Panc1 (cell line): ENCODE measurements at regions not wholly inside any gene's neighbourhood (a gene's known extent, or its start where the extent isn't known, plus 50 kb on each side); places are given as distances from the start of the nearest gene placed in this dataset.

Experiments
- ATAC-seq: fragments of 200-7000 bp; cut with Tn5 transposase; 2 replicates; pipeline ENCODE4 v1.9.1; 2020; ENCODE audit warnings: mild to moderate bottlenecking, moderate library complexity
- BruUV-seq: library from RNA; stranded (reverse); fragments of 400-500 nt; replicated peaks from 2 replicates; lab custom pipeline; 2021; lab: Mats Ljungman, UMichigan
- CTCF ChIA-PET: fragments of 300-600 bp; sonication (Branson Sonifier 250); formaldehyde crosslinking; loops from one replicate; lab custom pipeline; 2022; ENCODE audit warnings: antibody characterized with exemption; lab: Charles Lee
- POLR2A ChIA-PET: fragments of 300-600 bp; sonication (Branson Sonifier 250); formaldehyde crosslinking; loops from one replicate; lab custom pipeline; 2022; ENCODE audit warnings: antibody characterized with exemption; lab: Charles Lee
- DNase-seq: peaks from one replicate; pipeline ENCODE4 v3.0.0-alpha.2; 2010; ENCODE audit warnings: low read depth, low spot score
- H3K27ac ChIP-seq: 2 replicates; pipeline ENCODE4 v1.5.1; 2011; ENCODE audit warnings: mild to moderate bottlenecking, low read length, inconsistent platforms
- H3K27me3 ChIP-seq: fragments of 200-500 bp; sonication (Bioruptor generic); 2 replicates; pipeline ENCODE4 v1.6.0; 2014; ENCODE audit warnings: low read length, inconsistent platforms; ENCODE audit not compliant: control insufficient read depth, insufficient read depth
- H3K36me3 ChIP-seq: fragments of 200-500 bp; sonication (Bioruptor generic); 2 replicates; pipeline ENCODE4 v1.5.1; 2014; ENCODE audit warnings: inconsistent platforms, mild to moderate bottlenecking, low read length, moderate library complexity; ENCODE audit not compliant: control insufficient read depth, insufficient read depth
- H3K4me1 ChIP-seq: 2 replicates; pipeline ENCODE4 v1.5.1; 2011; ENCODE audit warnings: inconsistent platforms, mild to moderate bottlenecking, low read length, moderate library complexity; ENCODE audit not compliant: control insufficient read depth, insufficient read depth
- H3K4me3 ChIP-seq, 2 experiments: 2 replicates each; pipeline ENCODE4 v1.5.1; 2011 to 2012; ENCODE audit warnings: low read depth in 2 of 2, low read length in 2 of 2, mild to moderate bottlenecking in 2 of 2, inconsistent platforms in 1 of 2, moderate library complexity in 1 of 2
- H3K9me3 ChIP-seq: fragments of 200-500 bp; sonication (Bioruptor generic); 2 replicates; pipeline ENCODE4 v1.5.1; 2014; ENCODE audit warnings: low read depth, mild to moderate bottlenecking, inconsistent platforms, low read length, moderate library complexity; ENCODE audit not compliant: control insufficient read depth, insufficient read depth
- POLR2AphosphoS5 ChIP-seq: IDR thresholded peaks from 2 replicates; pipeline ENCODE4 v1.6.1; 2012; ENCODE audit warnings: mild to moderate bottlenecking, low read depth, low read length, moderate library complexity
- SIN3A ChIP-seq: IDR thresholded peaks from 2 replicates; pipeline ENCODE4 v1.6.1; 2012; ENCODE audit warnings: low read depth, mild to moderate bottlenecking, low read length, moderate library complexity, borderline replicate concordance; ENCODE audit not compliant: insufficient read depth
- TCF7L2 ChIP-seq: IDR thresholded peaks from 2 replicates; pipeline ENCODE4 v1.6.1; 2011; ENCODE audit warnings: mild to moderate bottlenecking, low read depth, low read length, inconsistent platforms
- in situ Hi-C: cut with HindIII; loops from 2 replicates; pipeline ENCODE4 v1.10.0; 2016; ENCODE audit warnings: low sequenced_read_pairs, low pct_unique_long_range_greater_than_20kb
- intact Hi-C: fragments of 100-400 bp; cut with micrococcal nuclease; formaldehyde crosslinking; loops from one replicate; pipeline ENCODE4 v1.10.0; 2022; ENCODE audit not compliant: unreplicated experiment
- TF ChIP-seq, protein P1 (sequence below): fragments of 450-650 bp; IDR thresholded peaks from 2 replicates; pipeline ENCODE4 v1.5.1; 2017; ENCODE audit warnings: mild to moderate bottlenecking
- TF ChIP-seq, protein P2 (sequence below), 2 experiments: IDR thresholded peaks; 2 replicates each; pipeline ENCODE4 v1.6.1; 2011 to 2012; ENCODE audit warnings: low read depth in 2 of 2, control low read depth in 1 of 2, low read length in 1 of 2, mild to moderate bottlenecking in 1 of 2, moderate library complexity in 1 of 2; ENCODE audit not compliant: insufficient read depth in 1 of 2

DNA sequence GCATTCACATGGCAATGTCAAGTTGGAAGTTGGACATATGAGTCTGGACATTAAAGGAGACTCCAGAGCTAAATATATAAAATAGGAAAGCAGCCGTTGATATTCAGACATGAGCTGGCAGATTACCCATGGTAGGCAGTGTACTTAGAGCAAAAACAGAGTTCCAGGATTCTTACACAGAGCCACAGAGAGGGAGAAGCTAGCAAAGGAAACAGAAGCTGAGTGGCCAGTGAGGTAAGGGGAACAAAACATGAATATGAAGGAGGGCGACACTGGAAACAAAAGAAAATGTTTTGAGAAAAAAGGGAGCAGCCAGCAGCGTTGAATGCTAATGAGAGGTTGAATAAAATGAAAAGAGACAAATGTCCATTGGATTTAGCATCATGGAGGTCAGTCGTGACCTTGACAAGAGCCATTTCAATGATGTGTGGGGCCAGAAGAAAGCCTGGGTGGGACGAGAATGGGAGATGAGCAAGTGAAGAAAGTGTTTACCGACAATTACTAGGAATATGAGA lies 198.4 kb downstream of the POU4F1 start:
- H3K4me1 ChIP-seq = no peaks in the 10 kb centered on the region
- CTCF ChIA-PET = no interaction called here
- H3K9me3 ChIP-seq = no peaks in the 10 kb centered on the region
- POLR2A ChIA-PET = no interaction called here
- intact Hi-C loops = no loop called here
- TF ChIP-seq, protein P1, sequence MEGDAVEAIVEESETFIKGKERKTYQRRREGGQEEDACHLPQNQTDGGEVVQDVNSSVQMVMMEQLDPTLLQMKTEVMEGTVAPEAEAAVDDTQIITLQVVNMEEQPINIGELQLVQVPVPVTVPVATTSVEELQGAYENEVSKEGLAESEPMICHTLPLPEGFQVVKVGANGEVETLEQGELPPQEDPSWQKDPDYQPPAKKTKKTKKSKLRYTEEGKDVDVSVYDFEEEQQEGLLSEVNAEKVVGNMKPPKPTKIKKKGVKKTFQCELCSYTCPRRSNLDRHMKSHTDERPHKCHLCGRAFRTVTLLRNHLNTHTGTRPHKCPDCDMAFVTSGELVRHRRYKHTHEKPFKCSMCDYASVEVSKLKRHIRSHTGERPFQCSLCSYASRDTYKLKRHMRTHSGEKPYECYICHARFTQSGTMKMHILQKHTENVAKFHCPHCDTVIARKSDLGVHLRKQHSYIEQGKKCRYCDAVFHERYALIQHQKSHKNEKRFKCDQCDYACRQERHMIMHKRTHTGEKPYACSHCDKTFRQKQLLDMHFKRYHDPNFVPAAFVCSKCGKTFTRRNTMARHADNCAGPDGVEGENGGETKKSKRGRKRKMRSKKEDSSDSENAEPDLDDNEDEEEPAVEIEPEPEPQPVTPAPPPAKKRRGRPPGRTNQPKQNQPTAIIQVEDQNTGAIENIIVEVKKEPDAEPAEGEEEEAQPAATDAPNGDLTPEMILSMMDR = no peak
- no peak for TF ChIP-seq SIN3A
- TF ChIP-seq POLR2AphosphoS5 = no peak
- no peak for TF ChIP-seq TCF7L2
- TF ChIP-seq, protein P2, sequence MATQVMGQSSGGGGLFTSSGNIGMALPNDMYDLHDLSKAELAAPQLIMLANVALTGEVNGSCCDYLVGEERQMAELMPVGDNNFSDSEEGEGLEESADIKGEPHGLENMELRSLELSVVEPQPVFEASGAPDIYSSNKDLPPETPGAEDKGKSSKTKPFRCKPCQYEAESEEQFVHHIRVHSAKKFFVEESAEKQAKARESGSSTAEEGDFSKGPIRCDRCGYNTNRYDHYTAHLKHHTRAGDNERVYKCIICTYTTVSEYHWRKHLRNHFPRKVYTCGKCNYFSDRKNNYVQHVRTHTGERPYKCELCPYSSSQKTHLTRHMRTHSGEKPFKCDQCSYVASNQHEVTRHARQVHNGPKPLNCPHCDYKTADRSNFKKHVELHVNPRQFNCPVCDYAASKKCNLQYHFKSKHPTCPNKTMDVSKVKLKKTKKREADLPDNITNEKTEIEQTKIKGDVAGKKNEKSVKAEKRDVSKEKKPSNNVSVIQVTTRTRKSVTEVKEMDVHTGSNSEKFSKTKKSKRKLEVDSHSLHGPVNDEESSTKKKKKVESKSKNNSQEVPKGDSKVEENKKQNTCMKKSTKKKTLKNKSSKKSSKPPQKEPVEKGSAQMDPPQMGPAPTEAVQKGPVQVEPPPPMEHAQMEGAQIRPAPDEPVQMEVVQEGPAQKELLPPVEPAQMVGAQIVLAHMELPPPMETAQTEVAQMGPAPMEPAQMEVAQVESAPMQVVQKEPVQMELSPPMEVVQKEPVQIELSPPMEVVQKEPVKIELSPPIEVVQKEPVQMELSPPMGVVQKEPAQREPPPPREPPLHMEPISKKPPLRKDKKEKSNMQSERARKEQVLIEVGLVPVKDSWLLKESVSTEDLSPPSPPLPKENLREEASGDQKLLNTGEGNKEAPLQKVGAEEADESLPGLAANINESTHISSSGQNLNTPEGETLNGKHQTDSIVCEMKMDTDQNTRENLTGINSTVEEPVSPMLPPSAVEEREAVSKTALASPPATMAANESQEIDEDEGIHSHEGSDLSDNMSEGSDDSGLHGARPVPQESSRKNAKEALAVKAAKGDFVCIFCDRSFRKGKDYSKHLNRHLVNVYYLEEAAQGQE (IDR thresholded peaks at IDR 0.05; ENCODE audit: insufficient read depth in 1 of 2, low read depth in 2 of 2, low read length in 1 of 2) = no peak
- no peak overlapping the region for H3K4me3 ChIP-seq
- BruUV-seq = no TSS peak
- no peak overlapping the region for H3K27ac ChIP-seq
- ATAC-seq (no peak), DNase-seq (no peak)
- H3K27me3 ChIP-seq = no peaks in the 10 kb centered on the region
- no peaks in the 10 kb centered on the region for H3K36me3 ChIP-seq
- in situ Hi-C loops = no loop called here

DNA sequence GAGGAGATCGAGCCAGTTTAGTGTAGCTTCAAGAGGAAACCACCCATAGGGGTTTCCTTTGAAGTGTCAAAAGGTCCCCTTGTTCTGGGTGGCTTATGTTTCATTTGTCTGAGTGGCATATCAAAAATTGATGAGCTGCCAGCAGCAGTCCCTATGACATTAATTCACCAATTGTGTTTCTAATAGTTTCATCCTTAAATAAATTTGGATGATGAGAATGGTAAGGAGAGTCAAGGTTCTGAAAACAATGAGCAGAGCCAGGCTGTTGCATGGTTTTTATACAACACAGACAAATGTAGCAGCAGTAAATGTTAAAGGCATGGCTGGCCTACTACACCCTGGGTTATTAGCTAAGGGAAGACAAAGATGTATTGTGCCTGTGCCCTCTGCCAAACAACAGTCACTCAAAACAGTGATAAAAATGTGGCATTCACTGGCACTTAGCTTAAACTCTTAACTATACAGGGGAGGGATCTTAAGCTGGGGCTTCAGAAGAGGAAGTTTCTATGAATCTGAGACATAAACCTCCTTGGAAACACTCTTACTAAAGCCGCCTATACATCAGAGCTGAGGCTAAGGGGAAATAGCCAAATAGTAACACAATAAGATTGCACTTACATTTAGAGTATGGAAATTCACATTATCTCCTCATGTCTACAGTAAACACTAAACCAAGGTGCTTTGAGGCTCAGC lies 200.5 kb downstream of the POU4F1 start:
- no peak for TF ChIP-seq SIN3A
- TF ChIP-seq, protein P2 (IDR thresholded peaks at IDR 0.05; ENCODE audit: insufficient read depth in 1 of 2, low read depth in 2 of 2, low read length in 1 of 2) = no peak
- TF ChIP-seq TCF7L2 = no peak
- no peak for TF ChIP-seq POLR2AphosphoS5
- ATAC-seq = no peak
- Histone ChIP-seq H3K9me3 (no peaks in the 10 kb centered on the region), H3K4me1 (no peaks in the 10 kb centered on the region), H3K4me3 (no peak overlapping the region), H3K27ac (no peak overlapping the region), H3K27me3 (no peaks in the 10 kb centered on the region), H3K36me3 (no peaks in the 10 kb centered on the region)
- in situ Hi-C loops = no loop called here
- BruUV-seq = no TSS peak
- intact Hi-C loops = no loop called here
- DNase-seq = no peak
- ChIA-PET CTCF (no interaction called here), POLR2A (no interaction called here)
